GM12873 (cell line): ENCODE measurements at regions not wholly inside any gene's neighbourhood (a gene's known extent, or its start where the extent isn't known, plus 50 kb on each side); places are given as distances from the start of the nearest gene placed in this dataset.

Experiments
- CTCF ChIP-seq: IDR thresholded peaks from 2 replicates; pipeline ENCODE4 v1.5.1; 2012; ENCODE audit warnings: low read depth, mild to moderate bottlenecking, moderate library complexity, low read length, control low read depth; ENCODE audit not compliant: insufficient read depth; ENCODE audit errors: missing control alignments

DNA sequence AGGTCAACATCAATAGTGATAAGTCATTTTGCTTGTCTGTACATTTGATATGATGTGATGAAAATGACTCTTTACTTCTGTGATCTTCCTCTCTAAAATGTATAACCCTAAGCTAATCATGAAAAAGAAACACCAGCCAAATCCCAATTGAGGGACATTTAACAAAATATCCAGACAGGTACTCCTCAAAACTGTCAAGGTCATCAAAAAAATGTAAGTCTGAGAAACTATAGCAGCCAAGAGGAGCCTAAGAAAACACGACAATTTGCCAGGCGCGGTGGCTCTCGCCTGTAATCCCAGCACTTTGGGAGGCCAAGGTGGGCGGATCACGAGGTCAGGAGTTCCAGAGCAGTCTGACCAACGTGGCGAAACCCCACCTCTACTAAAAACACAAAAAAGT is 708.5 kb upstream of the ID4 start:
- TF ChIP-seq CTCF = no peak

DNA sequence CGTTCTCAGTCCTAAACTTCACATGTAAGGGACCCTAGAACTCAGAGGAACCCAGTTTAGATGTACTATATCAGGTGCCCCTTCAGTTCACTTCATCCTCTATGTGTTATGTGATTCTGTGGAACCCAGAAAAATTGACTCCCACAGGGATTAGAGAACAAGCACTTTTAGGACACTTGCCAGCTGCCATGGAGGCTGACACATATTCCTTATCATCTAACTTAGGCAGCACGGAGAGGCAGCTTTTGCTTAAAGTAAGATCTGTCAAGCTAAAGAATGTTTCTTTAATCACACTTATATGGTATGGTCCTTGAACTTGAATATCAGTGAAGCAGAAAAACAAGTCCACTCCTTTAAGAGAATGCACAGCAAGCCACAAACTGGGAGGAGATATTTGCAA is 701.5 kb upstream of the ID4 start:
- TF ChIP-seq CTCF = no peak

DNA sequence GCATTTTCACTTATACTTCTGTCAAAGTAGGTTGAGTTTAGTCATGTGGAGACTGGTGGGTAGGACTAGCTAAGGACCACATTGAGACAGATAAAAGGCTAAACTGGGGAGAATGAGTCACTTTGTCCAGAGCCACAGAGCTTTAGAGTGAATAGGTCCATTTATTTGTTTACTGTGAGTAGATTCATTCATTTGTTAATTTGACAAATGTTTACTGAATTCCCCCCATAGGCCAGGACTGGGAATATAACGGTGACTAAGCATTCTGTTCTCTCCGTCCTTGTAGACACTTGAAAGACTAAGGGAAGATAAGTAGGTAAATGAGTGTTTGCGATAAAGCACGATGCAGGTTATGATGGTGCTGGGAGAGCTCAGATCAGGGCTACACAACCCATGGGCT is 699.7 kb upstream of the ID4 start:
- TF ChIP-seq CTCF = no peak

DNA sequence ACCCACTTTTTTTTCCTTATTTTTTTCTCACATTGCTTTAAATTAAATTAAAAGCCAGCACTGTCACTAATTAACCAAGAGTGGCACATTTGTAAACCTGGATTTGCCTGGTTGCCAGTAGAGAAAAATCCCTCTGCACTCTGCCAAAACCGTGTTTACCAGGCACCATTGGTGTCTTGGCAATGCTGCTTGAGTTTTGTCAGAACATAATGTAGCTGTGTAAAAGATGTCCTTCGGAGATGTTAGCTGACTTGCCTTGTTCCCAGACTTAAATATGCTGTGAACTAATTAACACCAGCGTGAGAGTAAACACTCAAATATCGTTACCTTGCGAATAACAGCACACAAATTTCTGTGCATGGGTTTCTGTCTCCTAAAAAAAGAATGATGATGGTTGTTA is 694.9 kb upstream of the ID4 start:
- no peak for TF ChIP-seq CTCF

- TF ChIP-seq CTCF = no peak
Measured at GRCh38 chr6:19150307-19150706, 686.9 kb upstream of the ID4 start.

DNA sequence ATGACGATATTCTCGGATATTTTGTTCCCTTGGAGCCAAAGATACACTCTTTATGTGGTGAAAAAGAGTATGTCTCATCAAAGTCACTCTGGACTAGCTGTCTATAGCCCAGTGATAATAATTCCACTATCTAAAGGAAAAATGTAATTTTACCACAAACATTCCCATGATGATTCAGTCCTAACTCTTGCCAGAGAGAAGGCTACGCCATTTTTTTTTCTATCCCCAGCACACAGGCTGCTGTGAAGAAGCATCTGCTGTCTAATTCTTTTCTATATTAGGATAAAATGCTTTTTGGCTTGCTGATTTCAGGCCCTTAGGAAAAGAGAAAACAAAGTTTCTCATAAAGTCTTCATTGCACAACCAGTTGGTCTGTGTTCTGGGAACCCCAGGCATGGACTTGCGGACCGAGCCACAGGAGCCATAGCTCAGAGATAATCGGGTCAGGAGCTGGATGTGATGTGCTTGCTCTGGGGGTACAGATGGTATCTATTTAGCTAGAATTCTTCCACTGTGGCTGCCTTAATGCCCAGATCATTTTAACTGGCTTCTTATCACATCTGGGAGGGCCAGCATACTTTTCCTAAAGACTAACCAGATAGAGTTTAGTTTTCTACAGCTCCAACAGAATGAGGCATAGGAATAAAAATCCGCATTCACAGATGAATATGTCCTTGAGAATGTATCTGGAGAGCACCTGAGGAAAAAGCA is 683.7 kb upstream of the ID4 start:
- TF ChIP-seq CTCF = no peak

DNA sequence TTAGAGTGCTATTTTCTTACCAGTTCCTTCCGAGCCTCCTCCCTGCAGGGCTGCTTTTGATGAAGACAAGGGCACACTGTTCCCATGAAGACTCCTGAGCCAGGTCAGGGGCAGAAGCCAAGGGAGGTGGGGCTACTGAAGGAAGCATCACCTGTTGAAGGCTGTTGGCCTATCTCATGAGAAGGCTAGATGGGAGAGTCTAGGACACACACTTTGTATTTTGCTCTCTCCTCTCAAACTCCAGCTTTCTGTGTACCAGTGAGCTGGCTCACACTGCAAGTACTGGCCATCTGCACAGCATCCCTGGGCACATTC is 683.2 kb upstream of the ID4 start:
- no peak for TF ChIP-seq CTCF
